BJ (cell line): ENCODE measurements at regions not wholly inside any gene's neighbourhood (a gene's known extent, or its start where the extent isn't known, plus 50 kb on each side); places are given as distances from the start of the nearest gene placed in this dataset.

Source experiments
- CTCF ChIA-PET: fragments of 350-600 bp; formaldehyde crosslinking; extraction: SDS; loops from one replicate; lab custom pipeline; 2021; ENCODE audit warnings: antibody characterized with exemption, inconsistent platforms; lab: Yijun Ruan, JAX
- POLR2A ChIA-PET: fragments of 300-600 bp; sonication (Branson Sonifier 250); formaldehyde crosslinking; extraction: SDS; loops from one replicate; lab custom pipeline; 2021; ENCODE audit warnings: antibody characterized with exemption; lab: Charles Lee
- DNase-seq: peaks from one replicate; pipeline ENCODE4 v3.0.0-alpha.2; 2011; ENCODE audit warnings: low read depth
- H3K27me3 ChIP-seq: 2 replicates; pipeline ENCODE4 v1.6.0; 2011; ENCODE audit warnings: low read length; ENCODE audit not compliant: control insufficient read depth, insufficient read depth
- H3K36me3 ChIP-seq: 2 replicates; pipeline ENCODE4 v1.5.1; 2011; ENCODE audit warnings: low read length; ENCODE audit not compliant: control insufficient read depth, insufficient read depth
- H3K4me3 ChIP-seq: 2 replicates; pipeline ENCODE4 v1.5.1; 2011; ENCODE audit warnings: low read depth, mild to moderate bottlenecking, control low read depth, low read length
- CTCF ChIP-seq: IDR thresholded peaks from 2 replicates; pipeline ENCODE4 v1.5.1; 2011; ENCODE audit warnings: low read depth, mild to moderate bottlenecking, control low read depth, inconsistent platforms, low read length, moderate library complexity; ENCODE audit not compliant: insufficient read depth

DNA sequence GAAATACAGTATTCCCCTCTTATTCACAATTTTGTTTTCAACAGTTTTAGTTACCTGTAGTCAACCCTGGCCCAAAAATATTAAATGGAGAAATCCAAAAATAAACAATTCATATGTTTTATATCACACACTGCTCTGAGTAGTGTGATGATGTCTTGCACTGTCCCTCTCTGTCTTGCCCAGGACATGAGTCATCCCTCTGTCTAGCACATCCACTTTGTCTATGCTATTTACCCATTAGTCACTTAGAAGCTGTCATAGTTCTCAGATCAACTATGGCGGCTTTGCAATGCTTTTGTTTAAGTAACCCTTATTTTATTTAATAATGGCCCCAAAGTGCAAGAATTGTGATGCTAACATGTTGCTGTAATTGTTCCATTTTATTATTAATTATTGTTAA is 380.6 kb upstream of the REG3G start:
- TF ChIP-seq CTCF, result no peak
- POLR2A ChIA-PET, result no interaction called here

DNA sequence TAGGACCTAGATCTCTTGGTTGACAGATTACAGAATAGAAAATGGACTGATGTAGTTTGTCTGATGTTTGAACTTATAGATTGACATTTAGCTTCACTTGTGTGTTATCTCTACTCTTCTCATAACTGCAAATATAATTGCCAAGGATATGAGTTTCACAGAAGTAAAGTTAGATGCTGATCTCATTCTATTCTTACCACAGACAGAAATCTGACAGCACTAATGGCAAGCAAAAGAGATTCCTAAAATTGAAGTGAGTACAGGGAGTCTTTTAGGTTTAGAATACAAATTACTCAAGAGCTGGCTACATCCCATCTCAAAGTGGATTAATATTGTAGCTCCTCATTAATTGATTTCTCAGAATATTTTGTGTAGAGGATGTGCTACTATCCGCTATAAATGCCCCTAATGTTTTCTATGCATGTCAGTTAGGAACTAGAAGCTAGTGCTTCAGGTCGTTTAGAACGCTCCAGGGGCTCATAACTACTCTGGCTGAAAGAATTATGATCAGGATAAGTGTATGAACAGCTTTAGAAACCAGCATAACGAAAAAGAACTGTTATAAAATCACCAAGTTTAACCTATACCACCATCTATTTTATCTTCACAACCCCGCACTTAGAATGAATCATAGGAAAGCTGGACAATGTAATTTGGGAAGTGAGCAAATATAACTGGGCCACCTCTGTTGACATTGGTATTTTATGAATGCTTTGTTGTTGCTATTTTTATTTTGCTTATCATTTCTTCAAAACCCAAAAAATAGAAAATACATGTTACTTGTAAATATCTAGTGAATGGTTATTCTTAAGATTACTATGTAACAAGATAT is 378.8 kb upstream of the REG3G start:
- no peak for DNase-seq
- TF ChIP-seq CTCF, result no peak
- no peaks in the 10 kb centered on the region for H3K36me3 ChIP-seq
- no peaks in the 10 kb centered on the region for H3K27me3 ChIP-seq
- ChIA-PET CTCF (no interaction called here), POLR2A (no interaction called here)
- H3K4me3 ChIP-seq, result no peak overlapping the region

More for the DNA sequence above, 380.6 kb upstream of the REG3G start:
- no peak overlapping the region for H3K4me3 ChIP-seq
- no peaks in the 10 kb centered on the region for H3K36me3 ChIP-seq
- CTCF ChIA-PET, result no interaction called here
- no peak for DNase-seq
- no peaks in the 10 kb centered on the region for H3K27me3 ChIP-seq

DNA sequence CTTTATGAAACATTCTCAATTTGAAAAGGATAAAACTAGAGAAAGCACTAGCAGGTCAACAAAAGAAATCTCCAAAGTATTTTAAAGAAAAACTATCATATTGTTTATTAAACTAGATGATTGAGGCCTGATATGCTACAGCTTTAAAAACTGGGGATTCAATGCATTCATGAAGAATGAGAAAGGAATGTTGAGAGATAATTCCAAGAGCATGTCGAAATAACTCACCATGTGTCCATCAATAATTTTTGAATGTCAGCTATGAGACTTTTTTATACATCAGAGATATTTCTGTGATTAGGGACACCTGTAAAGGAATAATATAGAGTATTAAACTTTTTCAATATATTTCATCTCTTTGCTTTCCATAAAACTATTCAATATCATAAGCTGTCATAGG is 376.9 kb upstream of the REG3G start:
- POLR2A ChIA-PET, result no interaction called here
- Histone ChIP-seq H3K27me3 (no peaks in the 10 kb centered on the region), H3K4me3 (no peak overlapping the region), H3K36me3 (no peaks in the 10 kb centered on the region)
- no peak for DNase-seq
- CTCF ChIA-PET, result no interaction called here
- TF ChIP-seq CTCF, result no peak

DNA sequence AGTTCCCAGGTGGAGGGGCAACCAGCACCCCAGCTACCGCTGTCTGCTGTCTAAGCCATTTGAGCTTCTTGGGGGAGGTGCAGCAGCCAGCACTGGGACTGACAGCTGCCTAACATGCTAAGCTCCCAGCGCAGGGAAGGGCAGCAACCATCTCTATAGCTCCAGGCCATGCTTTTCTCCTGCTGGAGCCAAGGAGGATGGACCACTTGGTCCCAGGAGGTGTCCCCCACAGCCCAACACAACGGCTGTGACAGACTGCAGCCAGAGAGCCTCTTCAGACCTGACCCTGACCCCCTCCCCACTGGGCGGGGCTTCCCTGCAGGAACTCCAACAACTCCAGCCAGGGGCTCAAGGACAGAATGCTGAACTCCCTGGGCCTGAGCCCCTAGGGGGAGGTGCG is 370.6 kb upstream of the REG3G start:
- ChIA-PET CTCF (no interaction called here), POLR2A (no interaction called here)
- Histone ChIP-seq H3K4me3 (no peak overlapping the region), H3K36me3 (no peaks in the 10 kb centered on the region), H3K27me3 (no peaks in the 10 kb centered on the region)
- TF ChIP-seq CTCF, result no peak
- DNase-seq, result no peak

- no peaks in the 10 kb centered on the region for H3K36me3 ChIP-seq
- no peak for DNase-seq
- ChIA-PET POLR2A (no interaction called here), CTCF (no interaction called here)
- H3K27me3 ChIP-seq, result no peaks in the 10 kb centered on the region
- no peak overlapping the region for H3K4me3 ChIP-seq
- TF ChIP-seq CTCF, result no peak
Measured at GRCh38 chr2:78676921-78677696, 348.4 kb upstream of the REG3G start.
